Central memory CD8-positive, alpha-beta T cell (primary cell): ENCODE measurements at regions not wholly inside any gene's neighbourhood (a gene's known extent, or its start where the extent isn't known, plus 50 kb on each side); places are given as distances from the start of the nearest gene placed in this dataset.
"Not testable (repeated sequence)": the region's sequence is repeated elsewhere in the genome, so short reads cannot be mapped to it uniquely, and the experiment has no call there.

Experiments
- ATAC-seq: fragments of 150-1000 bp; cut with Tn5 transposase; replicated peaks from 2 replicates; pipeline ENCODE4 v1.10.0; 2022; ENCODE audit warnings: mild to moderate bottlenecking, moderate FRiP score, moderate number of reproducible peaks; ENCODE audit not compliant: poor library complexity, severe bottlenecking; ENCODE audit errors: extremely low read depth
- DNase-seq, 2 donors: peaks; one replicate each; pipeline ENCODE4 v3.0.0; 2021; ENCODE audit warnings: low spot score in 2 of 2
- H3K27ac Mint-ChIP-seq: one replicate; pipeline ENCODE4 v1.8.0; 2022; ENCODE audit warnings: low read depth, mild to moderate bottlenecking, moderate library complexity, mixed read lengths
- H3K27me3 Mint-ChIP-seq: one replicate; pipeline ENCODE4 v1.8.0; 2022; ENCODE audit warnings: mixed read lengths
- H3K36me3 Mint-ChIP-seq: one replicate; pipeline ENCODE4 v1.8.0; 2022; ENCODE audit warnings: mild to moderate bottlenecking, moderate library complexity, mixed read lengths; ENCODE audit not compliant: insufficient read depth
- H3K4me1 Mint-ChIP-seq: one replicate; pipeline ENCODE4 v1.8.0; 2022; ENCODE audit warnings: mixed read lengths
- H3K4me3 Mint-ChIP-seq: one replicate; pipeline ENCODE4 v1.8.0; 2022; ENCODE audit warnings: mild to moderate bottlenecking, moderate library complexity, mixed read lengths
- H3K9me3 Mint-ChIP-seq: one replicate; pipeline ENCODE4 v1.8.0; 2022; ENCODE audit warnings: mixed read lengths

DNA sequence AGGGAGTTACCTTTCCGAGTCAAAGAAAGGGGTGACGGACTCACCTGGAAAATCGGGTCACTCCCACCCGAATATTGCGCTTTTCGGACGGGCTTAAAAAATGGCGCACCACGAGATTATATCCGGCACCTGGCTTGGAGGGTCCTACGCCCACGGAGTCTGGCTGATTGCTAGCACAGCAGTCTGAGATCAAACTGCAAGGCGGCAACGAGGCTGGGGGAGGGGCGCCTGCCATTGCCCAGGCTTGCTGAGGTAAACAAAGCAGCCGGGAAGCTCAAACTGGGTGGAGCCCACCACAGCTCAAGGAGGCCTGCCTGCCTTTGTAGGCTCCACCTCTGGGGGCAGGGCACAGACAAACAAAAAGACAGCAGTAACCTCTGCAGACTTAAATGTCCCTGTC is 72.6 kb upstream of the RORB start:
- H3K36me3 Mint-ChIP-seq, H3K4me1 Mint-ChIP-seq, ATAC-seq, H3K27ac Mint-ChIP-seq, H3K4me3 Mint-ChIP-seq, DNase-seq, H3K27me3 Mint-ChIP-seq: not testable (repeated sequence)
- H3K9me3 Mint-ChIP-seq, result peaks cover 11% of the 10 kb centered on the region

DNA sequence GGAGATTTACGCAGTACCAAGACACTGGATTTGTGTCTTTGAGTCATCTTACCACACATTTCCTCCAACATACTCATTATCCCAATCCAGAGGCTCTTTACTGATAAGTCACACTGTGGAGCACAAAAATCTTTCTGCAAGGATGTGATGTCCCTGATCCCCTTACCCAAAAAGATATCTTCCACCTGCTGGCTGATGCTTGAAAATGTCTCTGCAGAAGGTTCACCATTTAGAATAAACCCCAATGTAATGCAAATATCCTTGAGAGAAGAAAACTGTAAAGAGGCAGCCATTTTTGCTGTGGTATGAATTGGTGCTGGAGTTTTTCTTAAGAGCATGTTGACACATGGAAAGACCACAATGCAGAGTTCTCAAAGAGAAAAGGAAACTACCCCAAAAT is 65.7 kb upstream of the RORB start:
- Mint-ChIP-seq H3K4me1 (no peaks in the 10 kb centered on the region), H3K4me3 (no peak overlapping the region), H3K27ac (no peak overlapping the region), H3K36me3 (no peaks in the 10 kb centered on the region), H3K27me3 (no peaks in the 10 kb centered on the region), H3K9me3 (peaks cover 5% of the 10 kb centered on the region)
- ATAC-seq (no peak), DNase-seq (no peak)

DNA sequence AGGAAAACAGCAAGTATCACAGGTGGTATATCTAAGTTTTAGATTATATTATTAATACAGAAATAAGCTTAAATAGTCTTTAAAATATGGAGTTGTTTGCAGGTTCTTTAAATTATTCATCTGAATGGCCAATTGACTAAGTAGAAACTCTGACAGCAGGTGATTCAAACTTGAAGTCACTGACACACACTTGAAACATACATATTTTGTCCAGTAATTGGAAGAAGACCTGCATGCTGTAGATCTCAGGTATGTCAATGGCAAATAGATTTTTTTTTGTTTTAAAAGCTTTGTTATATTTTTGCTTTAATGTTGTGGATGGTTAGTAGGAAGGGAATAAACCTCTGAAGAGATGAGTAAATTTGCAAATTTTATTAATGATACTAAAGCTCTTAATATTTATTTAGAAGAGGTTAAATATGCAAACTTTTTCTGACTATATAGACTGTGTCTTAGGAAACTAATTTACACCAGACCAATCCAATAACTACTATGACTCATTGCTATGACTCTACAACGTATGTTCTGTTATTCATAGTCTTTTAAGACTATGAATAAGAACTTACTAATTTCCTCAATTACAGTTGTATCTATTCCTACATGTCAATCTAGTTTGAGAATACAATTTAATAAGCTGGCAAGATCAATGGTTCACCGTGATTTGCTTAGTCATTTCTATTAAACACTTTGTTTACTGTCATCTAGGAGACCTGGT is 53.9 kb upstream of the RORB start:
- Mint-ChIP-seq H3K4me3 (no peak overlapping the region), H3K27ac (no peak overlapping the region), H3K36me3 (no peaks in the 10 kb centered on the region), H3K27me3 (no peaks in the 10 kb centered on the region), H3K9me3 (peaks cover 9% of the 10 kb centered on the region), H3K4me1 (no peaks in the 10 kb centered on the region)
- ATAC-seq (no peak), DNase-seq (no peak)

DNA sequence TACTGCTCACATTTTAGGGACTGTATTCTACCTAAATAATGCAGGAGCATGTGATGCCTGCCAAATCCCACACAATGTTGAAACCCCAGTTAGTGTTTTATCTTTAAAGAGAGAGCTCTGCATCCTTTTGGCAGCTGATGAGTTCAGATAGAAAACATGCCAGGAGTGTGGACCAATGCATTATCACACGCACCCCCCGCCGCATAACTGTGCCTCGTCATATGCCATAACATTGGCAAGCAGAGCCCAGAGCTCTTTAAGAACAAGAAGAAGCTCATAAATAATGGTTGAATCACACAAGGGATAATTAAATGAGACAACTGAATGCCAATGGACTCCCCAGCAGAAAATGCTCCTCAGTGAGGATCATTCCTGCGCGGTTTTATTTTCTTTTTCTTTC is 52.8 kb upstream of the RORB start:
- ATAC-seq (no peak), DNase-seq (no peak)
- H3K36me3 Mint-ChIP-seq, result no peaks in the 10 kb centered on the region
- H3K9me3 Mint-ChIP-seq, result peaks cover 9% of the 10 kb centered on the region
- no peak overlapping the region for H3K27ac Mint-ChIP-seq
- no peaks in the 10 kb centered on the region for H3K27me3 Mint-ChIP-seq
- no peaks in the 10 kb centered on the region for H3K4me1 Mint-ChIP-seq
- H3K4me3 Mint-ChIP-seq, result no peak overlapping the region
